Inferior parietal cortex (tissue), 1 donor: ENCODE measurements at regions not wholly inside any gene's neighbourhood (a gene's known extent, or its start where the extent isn't known, plus 50 kb on each side); places are given as distances from the start of the nearest gene placed in this dataset.
"Not testable (repeated sequence)": the region's sequence is repeated elsewhere in the genome, so short reads cannot be mapped to it uniquely, and the experiment has no call there.

Experiments used
- DNase-seq: peaks from one replicate; pipeline ENCODE4 v3.0.0-alpha.2; 2016; ENCODE audit errors: extremely low spot score

DNA sequence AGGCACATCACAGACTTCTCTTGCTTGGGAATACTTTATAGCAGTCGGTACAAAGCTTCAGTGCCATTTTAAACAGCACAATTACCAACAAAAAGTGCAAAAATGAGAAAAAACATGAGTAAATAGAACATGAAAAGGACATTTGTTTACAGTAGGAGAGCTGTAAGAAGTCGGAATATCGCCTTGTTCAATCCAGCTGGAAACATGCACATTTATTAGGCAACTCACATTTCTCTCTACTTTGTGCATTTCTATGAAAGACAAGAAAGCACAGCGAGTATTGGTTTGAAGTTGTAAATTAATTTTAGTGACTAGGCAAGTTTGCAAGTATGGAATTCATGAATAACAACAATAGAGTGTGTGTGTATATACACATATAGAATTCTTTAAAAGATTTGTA is 484.7 kb downstream of the DACH1 start:
- DNase-seq = no peak

- no peak for DNase-seq
These were observed 486.8 kb downstream of the DACH1 start for GRCh38 chr13:71380191-71380590.

GRCh38 chr13:71378961-71379905 is 487.8 kb downstream of the DACH1 start:
- peak; percentile 7 for DNase-seq

GRCh38 chr13:71374471-71375049 is 492.4 kb downstream of the DACH1 start:
- no peak for DNase-seq

- no peak for DNase-seq
These were observed 498.7 kb downstream of the DACH1 start for GRCh38 chr13:71368336-71368735.

- no peak for DNase-seq
These were observed 507.0 kb downstream of the DACH1 start for GRCh38 chr13:71360041-71360440.

DNA sequence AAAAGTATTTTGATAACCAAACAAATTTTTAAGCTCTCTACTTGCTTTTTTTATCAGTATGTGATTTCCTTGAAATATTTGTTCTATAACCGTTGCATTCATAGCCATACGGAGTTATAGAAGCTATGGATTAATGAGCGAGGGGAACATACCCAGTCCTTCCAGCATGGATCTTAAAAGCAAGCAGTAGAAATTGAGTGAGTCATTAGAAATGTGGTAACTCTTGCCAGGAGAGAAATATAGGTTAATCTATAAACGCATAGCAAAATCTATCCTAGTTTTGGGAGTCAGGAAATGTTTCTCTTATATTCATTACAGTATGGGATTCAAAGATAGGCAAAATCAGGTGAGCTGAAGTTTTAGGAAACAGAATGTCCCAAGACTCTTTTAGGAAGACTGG is 507.4 kb downstream of the DACH1 start:
- no peak for DNase-seq

DNA sequence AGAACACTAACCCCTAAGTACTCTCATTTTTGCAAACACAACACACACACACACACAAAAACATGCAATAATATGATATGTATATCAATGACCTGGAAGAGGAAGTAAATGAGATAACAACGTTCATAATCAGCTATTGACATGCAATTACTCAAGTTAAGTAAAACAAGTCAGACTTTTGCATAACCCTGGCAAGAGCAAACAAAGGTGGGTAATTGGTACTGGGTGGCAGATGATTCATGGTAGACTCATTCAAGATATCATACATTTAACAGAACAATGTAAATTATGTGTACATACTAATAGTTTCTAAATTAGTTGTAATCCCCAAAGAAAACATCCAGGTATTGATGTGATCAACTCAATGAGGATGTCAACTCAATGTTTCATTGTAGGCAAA is 508.8 kb downstream of the DACH1 start:
- no peak for DNase-seq

GRCh38 chr13:71355010-71355409 is 512.0 kb downstream of the DACH1 start:
- DNase-seq = no peak

- no peak for DNase-seq
These were observed 516.1 kb downstream of the DACH1 start for GRCh38 chr13:71350886-71351285.

- DNase-seq = not testable (repeated sequence)
These were observed 521.1 kb downstream of the DACH1 start for GRCh38 chr13:71345856-71346255.

DNA sequence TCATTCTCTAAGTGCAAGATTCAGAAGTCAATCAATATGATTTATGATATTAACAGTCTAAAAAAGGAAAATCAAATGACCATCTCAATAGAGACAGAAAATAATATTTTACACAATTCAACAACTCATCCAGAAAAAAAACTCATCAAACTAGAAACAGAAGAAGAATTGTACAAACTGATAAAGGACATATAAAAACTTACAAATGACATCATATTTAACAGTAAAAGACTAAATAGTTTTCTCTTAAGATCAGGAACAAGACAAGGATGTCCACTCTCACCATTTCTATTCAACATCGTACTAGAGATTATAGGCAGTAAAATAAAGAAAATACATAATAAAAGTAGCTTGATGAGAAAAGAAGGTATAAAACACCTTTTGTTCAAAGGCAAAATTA is 527.3 kb downstream of the DACH1 start:
- DNase-seq = no peak

GRCh38 chr13:71339005-71339404 is 528.0 kb downstream of the DACH1 start:
- no peak for DNase-seq

GRCh38 chr13:71338070-71338469 is 528.9 kb downstream of the DACH1 start:
- DNase-seq = no peak

DNA sequence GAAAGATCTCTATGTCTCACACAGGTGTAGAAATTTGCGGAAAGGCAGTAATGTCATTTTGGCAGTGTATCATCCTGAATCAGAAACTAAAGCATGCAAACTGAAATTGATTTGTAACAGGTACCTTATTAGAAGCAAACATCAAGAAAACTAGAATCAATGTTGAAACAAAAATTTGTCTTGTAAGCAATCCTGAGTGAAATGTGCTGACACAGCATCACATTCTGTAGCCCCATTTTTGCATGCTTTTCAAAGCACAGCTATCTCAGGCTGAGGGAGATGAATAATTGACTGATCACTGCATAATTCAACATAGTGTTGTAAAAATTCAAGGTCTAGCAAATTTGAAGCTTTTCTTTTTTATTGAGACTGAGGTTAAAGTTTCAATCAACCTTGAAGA is 539.7 kb downstream of the DACH1 start:
- DNase-seq = no peak

GRCh38 chr13:71325556-71325955 is 541.4 kb downstream of the DACH1 start:
- no peak for DNase-seq

GRCh38 chr13:71323266-71323665 is 543.7 kb downstream of the DACH1 start:
- peak; percentile 39 for DNase-seq

DNA sequence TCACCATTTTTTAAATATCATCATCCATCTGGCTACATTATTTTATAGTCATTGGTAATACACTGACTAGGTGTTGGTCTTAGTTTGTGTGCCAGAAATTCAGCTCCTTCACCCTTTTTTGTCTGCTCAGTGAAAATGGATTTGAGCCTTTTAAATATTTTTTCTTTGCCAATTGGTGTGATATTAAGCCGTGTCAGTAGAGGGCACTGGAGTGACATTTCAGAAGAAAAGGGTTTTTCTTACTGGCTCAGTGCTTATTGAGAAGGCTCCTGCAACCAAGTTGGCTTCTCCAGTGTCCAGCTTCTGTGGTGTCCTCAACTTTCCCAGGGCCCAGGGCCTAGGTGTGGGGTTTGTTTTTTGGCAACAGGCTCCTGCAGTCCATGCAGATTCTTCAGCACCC is 546.6 kb downstream of the DACH1 start:
- no peak for DNase-seq

DNA sequence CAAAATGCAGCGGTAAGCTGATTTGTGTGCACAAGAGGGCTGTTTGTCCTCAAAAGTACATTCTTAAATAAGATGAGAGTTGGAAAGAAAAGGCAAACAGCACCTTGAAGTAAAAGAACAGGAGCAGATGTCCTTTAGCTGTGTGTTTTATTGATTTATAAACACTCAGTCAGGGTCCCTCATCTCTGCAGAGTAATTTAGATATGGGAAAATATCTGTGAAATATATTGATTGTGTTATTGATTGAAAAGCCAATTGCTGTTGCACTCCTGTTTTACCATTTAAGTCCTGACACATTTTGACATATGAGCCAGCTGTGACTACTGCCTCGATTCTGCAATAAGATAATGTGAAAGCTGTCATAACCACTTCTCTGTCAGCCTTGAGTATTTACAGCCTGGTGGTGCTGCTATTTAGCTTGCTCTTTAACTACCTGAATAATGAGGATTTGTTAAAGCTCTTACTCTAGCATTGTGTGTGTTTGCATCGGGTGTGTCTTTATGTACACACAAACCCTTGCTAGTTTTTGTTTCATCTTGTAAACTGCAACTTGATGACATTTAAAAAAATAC is 550.1 kb downstream of the DACH1 start:
- no peak for DNase-seq

DNA sequence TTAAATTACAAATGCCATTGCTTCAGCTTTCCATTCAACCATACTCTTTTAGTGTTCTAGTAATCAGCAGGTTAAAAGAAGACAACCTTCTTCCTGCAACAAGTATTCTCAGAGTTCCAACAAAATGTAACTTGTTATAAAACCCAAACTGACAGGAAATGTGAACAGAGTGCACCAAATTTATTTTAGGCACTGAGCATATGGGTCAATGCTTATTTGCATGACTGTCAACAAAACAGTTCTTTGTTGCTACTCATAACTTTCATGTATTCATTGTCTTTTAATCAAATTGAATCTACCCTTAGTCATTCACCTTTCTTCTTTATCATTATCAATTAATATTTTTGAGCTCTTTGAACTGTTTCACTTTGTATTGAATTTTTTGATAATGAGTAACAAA is 554.1 kb downstream of the DACH1 start:
- no peak for DNase-seq

- DNase-seq = no peak
These were observed 557.1 kb downstream of the DACH1 start for GRCh38 chr13:71309905-71310304.

GRCh38 chr13:71306821-71307220 is 560.2 kb downstream of the DACH1 start:
- DNase-seq = no peak

GRCh38 chr13:71304861-71305260 is 562.1 kb downstream of the DACH1 start:
- DNase-seq = no peak
